CD14-positive monocyte (primary cell): ENCODE measurements at regions not wholly inside any gene's neighbourhood (a gene's known extent, or its start where the extent isn't known, plus 50 kb on each side); places are given as distances from the start of the nearest gene placed in this dataset.

ENCODE experiments used
- DNase-seq, 3 donors: peaks; one replicate each; pipeline ENCODE4 v3.0.0-alpha.2; 2011 to 2022
- H2AFZ ChIP-seq: 2 replicates; pipeline ENCODE4 v1.6.0; 2012; ENCODE audit warnings: mild to moderate bottlenecking, low read depth, low read length, inconsistent platforms; ENCODE audit not compliant: insufficient read depth, poor library complexity, severe bottlenecking
- H3K27ac ChIP-seq, 2 donors: 1 replicate in 1 of 2; 2 replicates in 1 of 2; pipeline ENCODE4 v1.5.1; 2012 to 2013; ENCODE audit warnings: low read length in 2 of 2, control low read depth in 1 of 2, inconsistent platforms in 1 of 2, low read depth in 1 of 2, mild to moderate bottlenecking in 1 of 2
- H3K27me3 ChIP-seq, 2 donors: one replicate each; pipeline versions ENCODE4 v1.6.0 to v1.6.1; 2011 to 2013; ENCODE audit warnings: low read length in 2 of 2; ENCODE audit not compliant: control insufficient read depth in 2 of 2, insufficient read depth in 2 of 2
- H3K36me3 ChIP-seq, 2 donors: replicated peaks in 1 of 2; 1 replicate in 1 of 2; 2 replicates in 1 of 2; pipeline versions ENCODE4 v1.5.1 to v1.6.1; 2012 to 2013; ENCODE audit warnings: low read length in 2 of 2, control low read depth in 1 of 2, inconsistent platforms in 1 of 2, mild to moderate bottlenecking in 1 of 2; ENCODE audit not compliant: insufficient read depth in 2 of 2, control insufficient read depth in 1 of 2
- H3K4me1 ChIP-seq, 2 donors: 1 replicate in 1 of 2; 2 replicates in 1 of 2; pipeline versions ENCODE4 v1.5.1 to v1.6.1; 2012 to 2013; ENCODE audit warnings: low read length in 2 of 2, control low read depth in 1 of 2, inconsistent platforms in 1 of 2, mild to moderate bottlenecking in 1 of 2, moderate library complexity in 1 of 2; ENCODE audit not compliant: insufficient read depth in 2 of 2, control insufficient read depth in 1 of 2
- H3K4me2 ChIP-seq: replicated peaks from 2 replicates; pipeline ENCODE3; 2012; ENCODE audit warnings: low read length, moderate library complexity, mild to moderate bottlenecking; ENCODE audit not compliant: poor library complexity, severe bottlenecking; ENCODE audit errors: extremely low read depth
- H3K4me3 ChIP-seq, 3 experiments: fragments of 200-600 bp in 1 of 3; sonication (generic) in 1 of 3; replicated peaks in 1 of 3; 1 replicate in 2 of 3; 2 replicates in 1 of 3; pipeline ENCODE4 v1.5.1; 2011 to 2013; ENCODE audit warnings: low read length in 3 of 3, mild to moderate bottlenecking in 3 of 3, control low read depth in 2 of 3, low read depth in 2 of 3, inconsistent platforms in 1 of 3, moderate library complexity in 1 of 3
- H3K79me2 ChIP-seq: 2 replicates; pipeline ENCODE4 v1.6.0; 2012; ENCODE audit warnings: mild to moderate bottlenecking, control low read depth, inconsistent platforms, low read length, moderate library complexity; ENCODE audit not compliant: insufficient read depth
- H3K9ac ChIP-seq: 2 replicates; pipeline ENCODE4 v1.6.0; 2017; ENCODE audit warnings: low read length, mild to moderate bottlenecking; ENCODE audit not compliant: insufficient read depth, poor library complexity, severe bottlenecking
- H3K9me3 ChIP-seq, 2 donors: replicated peaks in 1 of 2; 1 replicate in 1 of 2; 2 replicates in 1 of 2; pipeline versions ENCODE4 v1.5.1 to v1.6.1; 2012 to 2013; ENCODE audit warnings: low read length in 2 of 2, control low read depth in 1 of 2; ENCODE audit not compliant: control insufficient read depth in 1 of 2, insufficient read depth in 1 of 2
- H4K20me1 ChIP-seq: 2 replicates; pipeline ENCODE4 v1.6.0; 2012; ENCODE audit warnings: mild to moderate bottlenecking, low read length, control low read depth, moderate library complexity; ENCODE audit not compliant: insufficient read depth
- H3K27ac Mint-ChIP-seq, 7 donors: one replicate each; pipeline ENCODE4 v1.8.0; 2020; ENCODE audit warnings: mild to moderate bottlenecking in 7 of 7, mixed read lengths in 7 of 7, moderate library complexity in 6 of 7, inconsistent platforms in 2 of 7
- H3K27me3 Mint-ChIP-seq, 3 donors: one replicate each; pipeline ENCODE4 v1.8.0; 2021 to 2022; ENCODE audit warnings: low read depth in 3 of 3, mild to moderate bottlenecking in 3 of 3, mixed read lengths in 3 of 3, moderate library complexity in 3 of 3, inconsistent platforms in 1 of 3
- H3K36me3 Mint-ChIP-seq, 2 donors: one replicate each; pipeline ENCODE4 v1.8.0; 2020; ENCODE audit warnings: mixed read lengths in 2 of 2, inconsistent platforms in 1 of 2, mild to moderate bottlenecking in 1 of 2
- H3K4me1 Mint-ChIP-seq: one replicate; pipeline ENCODE4 v1.8.0; 2020; ENCODE audit warnings: mild to moderate bottlenecking, mixed read lengths
- H3K4me3 Mint-ChIP-seq, 2 donors: one replicate each; pipeline ENCODE4 v1.8.0; 2020; ENCODE audit warnings: mild to moderate bottlenecking in 2 of 2, mixed read lengths in 2 of 2, moderate library complexity in 1 of 2
- H3K9me3 Mint-ChIP-seq, 7 donors: one replicate each; pipeline ENCODE4 v1.8.0; 2020 to 2022; ENCODE audit warnings: mixed read lengths in 7 of 7, mild to moderate bottlenecking in 6 of 7, moderate library complexity in 6 of 7, inconsistent platforms in 2 of 7
- WGBS: methylation state at CpG from one replicate; pipeline ENCODE4 v1.1.5; 2013; ENCODE audit warnings: missing lambda C conversion rate; ENCODE audit not compliant: insufficient coverage; 5-methylcytosine and 5-hydroxymethylcytosine counted together
- intact Hi-C, 2 donors: fragments of 100-400 bp; cut with micrococcal nuclease; formaldehyde crosslinking; loops; one replicate each; pipeline versions ENCODE4 v1.15.0 to v1.15.1; 2023
- TF ChIP-seq, protein P1 (sequence below): fragments of 200-600 bp; IDR thresholded peaks from one replicate; pipeline ENCODE4 v1.8.0; 2022; ENCODE audit warnings: antibody characterized with exemption, mild to moderate bottlenecking

DNA sequence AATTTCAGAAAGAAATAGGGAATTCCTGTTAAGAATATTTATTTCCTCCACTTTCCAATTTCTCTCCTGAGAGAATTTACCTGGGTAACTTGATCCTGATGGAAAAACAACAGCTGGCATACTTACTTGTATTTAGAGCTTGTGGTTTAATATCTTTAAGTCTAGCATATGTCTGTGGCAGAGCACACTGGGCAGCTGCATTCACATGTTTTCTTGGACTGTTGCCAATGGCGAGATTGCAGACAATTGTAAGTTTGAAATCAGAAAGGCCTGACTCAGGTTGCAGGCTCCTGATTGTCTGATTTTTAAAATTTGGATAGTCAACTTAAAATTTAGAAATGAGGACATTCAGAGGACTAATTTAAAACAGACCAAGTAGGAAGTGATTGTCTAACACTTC is 66.9 kb downstream of the NHLRC3 start:
- no peak overlapping the region for H3K4me2 ChIP-seq
- WGBS = 67% methylated on average over 1 of the region's 1 CpG
- no peaks in the 10 kb centered on the region for H4K20me1 ChIP-seq

DNA sequence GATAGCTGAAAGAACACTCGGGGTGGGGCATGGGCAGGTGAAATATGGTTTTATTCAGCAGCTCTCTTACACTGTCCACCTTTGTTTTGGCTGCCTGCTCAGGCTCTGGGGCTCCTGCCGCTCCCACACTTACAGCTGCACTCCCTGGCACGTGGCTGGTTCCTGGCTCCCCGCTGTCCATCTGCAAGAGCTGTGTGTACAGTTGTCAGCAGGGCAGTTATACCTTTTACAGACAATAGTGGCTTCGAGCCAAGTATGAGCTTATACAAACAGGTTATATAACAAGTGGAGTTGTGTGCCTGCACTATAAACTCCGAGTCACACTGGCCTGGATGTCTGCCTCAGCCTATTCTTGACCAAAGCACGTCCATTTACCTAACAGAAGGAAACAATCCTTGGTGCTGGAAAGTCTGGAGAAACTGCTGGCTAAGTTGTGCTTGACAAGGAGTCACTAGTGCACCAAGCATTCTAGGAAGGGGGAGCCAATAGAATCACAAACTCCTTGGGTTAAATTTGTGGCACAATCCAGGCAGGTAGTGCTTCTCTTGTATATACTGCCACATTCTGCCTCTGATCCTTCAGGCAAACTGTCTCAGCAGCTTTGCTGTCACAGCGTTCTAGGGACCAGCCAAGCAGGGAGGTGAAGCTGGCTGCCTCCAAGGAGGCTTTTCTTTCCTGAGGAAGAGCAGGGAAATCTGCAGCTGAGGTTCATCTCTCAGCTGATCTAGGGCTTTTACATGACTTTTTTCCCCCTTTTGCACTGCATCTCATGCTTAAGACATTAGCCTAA is 68.2 kb downstream of the NHLRC3 start:
- Mint-ChIP-seq H3K27ac (no peak overlapping the region), H3K4me1 (no peaks in the 10 kb centered on the region), H3K9me3 (peaks cover 0 to 2% (median 0%) of the 10 kb centered on the region in 7 donors), H3K4me3 (no peak overlapping the region), H3K36me3 (no peaks in the 10 kb centered on the region), H3K27me3 (peaks cover 0 to 5% (median 5%) of the 10 kb centered on the region in 3 donors)
- Histone ChIP-seq H3K4me2 (no peak overlapping the region), H3K9ac (no peak overlapping the region), H3K4me1 (no peaks in the 10 kb centered on the region), H3K9me3 (no peaks in the 10 kb centered on the region), H3K4me3 (no peak overlapping the region), H2AFZ (no peak overlapping the region), H3K27me3 (no peaks in the 10 kb centered on the region), H3K79me2 (no peaks in the 10 kb centered on the region), H3K36me3 (no peaks in the 10 kb centered on the region), H4K20me1 (no peaks in the 10 kb centered on the region), H3K27ac (no peak overlapping the region)
- DNase-seq = no peak
- 100% methylated on average over 1 of the region's 8 CpGs for WGBS
- TF ChIP-seq, protein P1, sequence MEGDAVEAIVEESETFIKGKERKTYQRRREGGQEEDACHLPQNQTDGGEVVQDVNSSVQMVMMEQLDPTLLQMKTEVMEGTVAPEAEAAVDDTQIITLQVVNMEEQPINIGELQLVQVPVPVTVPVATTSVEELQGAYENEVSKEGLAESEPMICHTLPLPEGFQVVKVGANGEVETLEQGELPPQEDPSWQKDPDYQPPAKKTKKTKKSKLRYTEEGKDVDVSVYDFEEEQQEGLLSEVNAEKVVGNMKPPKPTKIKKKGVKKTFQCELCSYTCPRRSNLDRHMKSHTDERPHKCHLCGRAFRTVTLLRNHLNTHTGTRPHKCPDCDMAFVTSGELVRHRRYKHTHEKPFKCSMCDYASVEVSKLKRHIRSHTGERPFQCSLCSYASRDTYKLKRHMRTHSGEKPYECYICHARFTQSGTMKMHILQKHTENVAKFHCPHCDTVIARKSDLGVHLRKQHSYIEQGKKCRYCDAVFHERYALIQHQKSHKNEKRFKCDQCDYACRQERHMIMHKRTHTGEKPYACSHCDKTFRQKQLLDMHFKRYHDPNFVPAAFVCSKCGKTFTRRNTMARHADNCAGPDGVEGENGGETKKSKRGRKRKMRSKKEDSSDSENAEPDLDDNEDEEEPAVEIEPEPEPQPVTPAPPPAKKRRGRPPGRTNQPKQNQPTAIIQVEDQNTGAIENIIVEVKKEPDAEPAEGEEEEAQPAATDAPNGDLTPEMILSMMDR = no peak
- intact Hi-C loops = no loop called here

More for the DNA sequence above, 66.9 kb downstream of the NHLRC3 start:
- Histone ChIP-seq H3K27me3 (no peaks in the 10 kb centered on the region), H3K4me1 (no peaks in the 10 kb centered on the region), H3K27ac (no peak overlapping the region), H3K36me3 (no peaks in the 10 kb centered on the region), H3K79me2 (no peaks in the 10 kb centered on the region), H3K9ac (no peak overlapping the region), H3K4me3 (no peak overlapping the region), H2AFZ (no peak overlapping the region), H3K9me3 (no peaks in the 10 kb centered on the region)
- Mint-ChIP-seq H3K27me3 (peaks cover 0 to 5% (median 1%) of the 10 kb centered on the region in 3 donors), H3K4me1 (no peaks in the 10 kb centered on the region), H3K36me3 (no peaks in the 10 kb centered on the region), H3K9me3 (peaks cover 0 to 2% (median 0%) of the 10 kb centered on the region in 7 donors), H3K27ac (no peak overlapping the region), H3K4me3 (no peak overlapping the region)
- intact Hi-C loops = no loop called here
- TF ChIP-seq, protein P1 = no peak
- DNase-seq = no peak
